ENCODE measurements at regions not wholly inside any gene's neighbourhood (a gene's known extent, or its start where the extent isn't known, plus 50 kb on each side); places are given as distances from the start of the nearest gene placed in this dataset.
"Not testable (repeated sequence)": the region's sequence is repeated elsewhere in the genome, so short reads cannot be mapped to it uniquely, and the experiment has no call there.

DNA sequence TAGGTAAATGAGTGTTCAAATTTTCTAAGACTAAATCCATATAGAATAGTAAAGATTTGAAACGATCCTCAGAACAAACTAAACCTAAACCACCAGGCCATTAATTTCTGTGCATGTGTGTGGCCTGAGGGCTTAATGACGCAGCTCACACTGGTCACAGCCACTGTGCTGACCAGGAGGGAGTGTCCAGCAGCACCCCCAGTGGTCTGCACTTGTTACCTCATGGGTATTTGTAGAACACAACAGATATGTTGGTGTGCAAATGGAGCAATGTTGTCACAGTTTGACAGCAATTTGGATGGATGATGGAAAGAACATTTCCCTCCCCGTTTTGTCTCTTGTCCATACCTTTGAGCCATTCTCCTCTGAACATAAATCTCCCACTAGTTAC lies 122.4 kb upstream of the EXOC2 start:
- no peak for DNase-seq (ENCODE audit: low read depth in 2 of 2)

DNA sequence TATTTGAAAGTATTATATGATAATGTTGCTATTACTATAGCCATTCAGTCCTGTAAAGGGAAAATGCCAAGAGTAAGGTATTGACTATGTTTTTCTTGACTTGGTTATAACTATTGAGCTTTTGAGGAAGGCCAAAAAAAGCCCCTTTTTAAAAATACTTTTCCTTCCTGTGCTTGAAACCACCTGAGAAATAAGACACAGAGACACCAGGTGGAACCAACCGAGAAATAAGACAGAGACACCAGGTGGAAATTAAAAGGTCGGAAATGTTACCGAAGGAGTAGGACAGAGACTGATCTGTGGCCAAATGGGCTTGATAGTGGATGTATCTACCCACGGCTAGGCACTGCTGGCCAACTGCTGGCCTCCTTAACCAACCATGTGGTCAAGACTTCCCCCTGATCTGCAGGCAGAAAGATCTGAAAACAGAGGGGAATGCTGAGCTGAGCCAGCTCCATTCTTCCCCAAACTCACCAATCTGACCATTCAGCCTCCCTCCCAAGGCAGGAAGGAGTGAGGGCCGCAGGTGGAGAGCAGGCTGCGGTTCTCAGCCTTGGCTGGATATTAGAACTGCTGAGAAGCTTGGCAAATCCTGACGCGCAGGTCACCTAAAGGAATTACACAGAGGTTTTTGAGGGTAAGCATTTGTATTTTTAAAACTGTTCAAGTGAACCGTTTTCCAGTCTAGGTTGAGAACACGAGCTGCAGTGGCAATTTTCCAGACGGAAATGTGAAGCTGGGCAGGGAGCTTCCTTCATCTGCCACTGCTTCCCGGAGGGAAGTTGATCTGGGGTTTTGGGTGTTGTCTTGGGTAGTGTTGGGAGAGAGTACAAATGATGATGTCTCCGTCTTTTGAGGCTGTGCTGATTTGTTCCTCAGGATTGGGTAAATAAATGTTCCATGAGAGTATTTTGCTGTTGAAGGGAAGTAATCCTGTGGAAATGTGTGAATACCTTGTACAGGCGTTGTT lies 121.7 kb upstream of the EXOC2 start:
- no peak for DNase-seq (ENCODE audit: low read depth in 2 of 2)

DNA sequence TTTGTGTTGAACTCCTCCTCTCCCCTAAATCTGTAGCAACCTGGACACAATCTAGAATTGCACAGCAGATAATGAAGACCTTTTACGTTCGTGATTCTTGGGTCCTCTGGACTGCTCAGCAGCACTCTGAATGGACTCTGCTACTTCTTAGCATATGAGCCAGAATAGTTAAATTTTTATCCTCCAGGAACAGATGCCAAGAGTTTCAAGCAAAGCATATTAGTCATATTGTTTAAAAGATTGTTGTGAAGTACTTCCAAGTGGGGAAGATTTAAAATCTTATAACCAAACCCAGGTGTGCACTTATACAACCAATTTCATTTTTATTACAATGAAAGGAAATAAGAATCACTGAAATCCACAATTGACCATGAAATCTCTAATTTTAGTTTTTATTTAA lies 118.9 kb upstream of the EXOC2 start:
- no peak for DNase-seq (ENCODE audit: low read depth in 2 of 2)

DNA sequence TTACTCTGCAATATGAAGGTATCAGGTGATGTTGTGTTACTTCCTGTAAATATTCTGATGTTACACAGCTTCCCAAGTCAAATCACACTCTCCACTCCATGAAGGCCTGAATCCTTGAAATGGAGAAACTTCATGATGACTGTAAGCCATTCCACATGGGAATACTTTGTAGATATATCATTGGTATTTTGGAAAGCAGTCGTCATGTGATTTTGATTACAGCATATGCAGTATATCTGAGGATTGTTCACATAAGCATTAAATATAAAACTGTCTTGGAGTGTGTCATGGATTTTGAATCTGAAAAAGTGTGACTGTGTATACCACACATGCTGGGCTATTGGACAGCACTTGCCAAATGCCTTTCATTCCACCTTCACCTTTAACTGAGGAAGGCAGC lies 118.3 kb upstream of the EXOC2 start:
- no peak for DNase-seq (ENCODE audit: low read depth in 2 of 2)

DNA sequence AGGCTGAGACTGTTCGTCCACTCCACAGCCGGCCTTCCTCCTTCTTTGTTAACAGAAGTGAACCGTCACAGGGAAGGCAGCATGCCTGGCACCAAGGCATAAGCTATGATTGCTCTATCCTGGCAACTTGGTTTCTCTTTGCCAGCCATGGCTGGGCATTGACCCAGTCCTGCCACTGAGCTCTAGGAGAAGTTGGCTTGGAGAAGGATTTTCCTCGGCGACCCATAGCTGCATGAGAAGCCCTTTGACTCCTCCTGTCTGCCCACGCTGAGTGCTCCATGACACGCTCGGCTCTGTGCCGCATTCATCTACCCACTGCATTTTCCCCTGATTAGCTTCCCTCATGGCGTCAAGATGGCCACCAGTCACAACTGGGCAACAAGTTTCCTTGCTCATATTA lies 111.8 kb upstream of the EXOC2 start:
- no peak for DNase-seq (ENCODE audit: low read depth in 2 of 2)

DNA sequence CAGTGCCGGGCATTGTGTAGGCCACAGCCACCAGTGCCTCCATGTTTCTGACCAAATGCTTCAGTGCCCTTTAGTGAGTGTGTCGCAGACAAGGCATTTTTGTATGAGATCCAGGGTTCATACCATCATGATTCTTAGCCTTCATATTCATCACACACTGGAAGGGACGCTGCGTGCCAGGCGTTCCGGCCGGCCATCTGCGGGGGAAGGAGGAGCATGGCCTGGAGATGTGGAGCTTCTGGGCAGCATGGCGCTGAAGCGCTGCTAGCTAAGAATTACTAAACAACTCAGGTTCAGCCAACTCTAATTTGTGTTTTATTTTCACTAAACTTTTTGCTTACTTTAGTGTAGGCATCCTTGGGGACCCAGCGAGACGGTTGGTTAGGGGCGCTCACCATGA lies 111.4 kb upstream of the EXOC2 start:
- DNase-seq (ENCODE audit: low read depth in 2 of 2): no peak

DNA sequence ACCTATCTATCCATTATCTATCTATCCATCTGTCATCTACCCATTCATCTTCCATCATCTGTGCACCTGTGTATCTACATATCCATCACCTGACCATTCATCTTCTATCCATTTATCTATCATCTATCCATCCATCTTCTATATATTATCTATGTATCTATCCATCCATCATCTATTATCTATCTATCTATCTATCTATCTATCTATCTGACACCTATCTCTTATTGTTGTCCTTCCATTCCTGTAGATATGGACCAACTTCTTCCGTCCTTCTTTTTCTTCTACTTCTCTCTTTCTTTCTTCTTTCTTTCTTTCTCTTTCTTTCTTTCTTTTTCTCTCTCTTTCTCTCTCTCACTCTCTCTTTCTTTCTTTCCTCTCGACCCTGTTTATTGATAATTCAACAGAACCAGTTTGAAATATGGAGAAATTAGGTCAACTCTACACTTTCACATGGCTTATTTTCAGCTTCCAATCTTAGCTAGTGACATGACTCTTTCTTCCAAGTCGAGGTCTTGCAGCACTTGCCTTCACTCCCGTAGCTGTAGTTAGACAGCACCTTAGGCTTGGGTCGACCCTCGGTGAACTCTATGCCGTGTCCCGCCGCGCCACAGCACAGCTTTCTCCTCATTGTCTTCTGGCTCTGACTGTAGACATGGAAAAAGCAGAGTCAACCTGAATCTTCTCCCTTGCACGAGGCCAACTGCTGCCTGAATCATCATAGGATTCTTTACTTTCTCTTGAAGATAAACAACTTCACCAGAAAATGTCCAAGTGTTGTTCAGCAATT lies 110.4 kb upstream of the EXOC2 start:
- no peak for DNase-seq (ENCODE audit: low read depth in 2 of 2)

DNA sequence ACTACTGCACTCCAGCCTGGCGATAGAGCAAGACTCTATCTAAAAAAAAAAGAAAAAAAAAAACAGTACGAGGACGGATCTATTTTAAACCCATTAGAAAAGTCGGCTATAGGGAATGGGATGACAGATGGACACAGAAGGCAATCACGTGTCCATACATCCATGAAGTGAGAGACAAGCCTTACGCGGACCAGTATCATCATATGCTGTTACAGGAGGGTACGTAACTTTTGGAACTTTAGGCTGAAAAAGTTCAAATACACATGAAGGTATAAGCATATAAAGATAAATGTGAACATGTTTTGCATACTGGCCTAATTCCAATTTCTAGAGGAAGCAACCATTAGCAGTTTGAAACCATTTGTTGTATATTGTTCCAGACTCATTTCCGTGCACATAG lies 109.8 kb upstream of the EXOC2 start:
- DNase-seq (ENCODE audit: low read depth in 2 of 2): no peak

DNA sequence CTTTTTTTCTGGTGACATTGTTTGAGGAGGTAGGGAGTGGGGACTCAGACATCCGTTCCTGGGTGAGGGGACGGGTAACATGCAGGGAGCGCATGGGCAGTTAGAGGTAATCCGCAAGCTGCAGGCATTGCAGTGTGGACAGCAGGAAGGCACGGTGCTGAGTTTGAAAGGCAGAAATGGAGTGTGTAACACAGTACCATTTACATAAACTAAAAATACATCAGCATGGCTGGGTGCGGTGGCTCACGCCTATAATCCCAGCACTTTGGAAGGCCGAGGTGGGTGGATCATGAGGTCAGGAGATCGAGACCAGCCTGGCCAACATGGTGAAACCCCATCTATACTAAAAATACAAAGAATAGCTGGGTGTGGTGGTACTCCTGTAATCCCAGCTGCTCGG lies 109.3 kb upstream of the EXOC2 start:
- not testable (repeated sequence) for DNase-seq (ENCODE audit: low read depth in 2 of 2)

DNA sequence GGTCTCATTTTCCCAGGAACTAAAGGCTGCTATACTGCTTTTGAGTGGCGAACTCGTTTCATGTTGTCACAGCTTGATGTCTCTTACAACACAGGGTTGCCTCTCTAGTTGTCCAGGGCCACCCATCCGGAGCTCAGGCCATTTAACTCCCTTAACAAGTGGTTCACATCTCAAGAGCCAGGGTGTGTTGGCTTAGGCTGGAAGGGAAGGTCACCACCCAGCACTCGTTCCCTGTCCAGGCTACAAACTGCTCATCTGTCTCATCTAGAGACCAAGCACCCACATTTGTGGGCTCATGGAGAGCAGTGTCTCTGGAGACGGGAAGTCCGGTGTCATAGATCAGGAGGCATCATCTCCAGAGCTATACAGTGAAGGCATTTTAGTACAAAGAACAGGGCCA lies 106.8 kb upstream of the EXOC2 start:
- DNase-seq (ENCODE audit: low read depth in 2 of 2): no peak

DNA sequence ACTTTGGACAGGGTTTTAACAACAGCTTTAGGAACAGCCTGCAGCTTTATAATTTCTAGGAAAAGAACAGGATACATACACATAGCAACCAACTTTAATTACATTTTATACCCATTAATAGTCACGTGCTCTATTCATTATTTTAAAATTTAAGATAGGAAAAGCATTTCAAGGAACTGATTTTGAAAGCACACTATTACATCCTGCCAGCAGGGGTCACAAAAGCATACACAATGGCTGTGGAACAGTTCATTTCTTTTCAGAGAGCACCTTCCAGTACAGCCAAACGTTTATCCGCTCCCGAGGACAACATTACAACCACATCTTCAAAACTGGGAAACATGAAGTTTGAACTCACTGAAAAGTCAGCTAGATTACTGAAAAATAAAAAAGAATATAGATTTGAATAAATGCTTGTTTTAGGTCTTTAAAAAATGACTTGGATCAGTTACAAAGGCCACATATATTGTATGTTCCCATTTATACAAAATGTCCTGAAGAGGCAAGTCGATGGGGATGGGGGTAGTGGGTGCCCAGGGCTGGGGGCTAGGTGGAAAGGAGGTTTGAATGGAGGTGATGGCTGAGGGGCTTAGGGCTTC lies 104.6 kb upstream of the EXOC2 start:
- peak; percentile 8 to 11 for DNase-seq (ENCODE audit: low read depth in 2 of 2)

DNA sequence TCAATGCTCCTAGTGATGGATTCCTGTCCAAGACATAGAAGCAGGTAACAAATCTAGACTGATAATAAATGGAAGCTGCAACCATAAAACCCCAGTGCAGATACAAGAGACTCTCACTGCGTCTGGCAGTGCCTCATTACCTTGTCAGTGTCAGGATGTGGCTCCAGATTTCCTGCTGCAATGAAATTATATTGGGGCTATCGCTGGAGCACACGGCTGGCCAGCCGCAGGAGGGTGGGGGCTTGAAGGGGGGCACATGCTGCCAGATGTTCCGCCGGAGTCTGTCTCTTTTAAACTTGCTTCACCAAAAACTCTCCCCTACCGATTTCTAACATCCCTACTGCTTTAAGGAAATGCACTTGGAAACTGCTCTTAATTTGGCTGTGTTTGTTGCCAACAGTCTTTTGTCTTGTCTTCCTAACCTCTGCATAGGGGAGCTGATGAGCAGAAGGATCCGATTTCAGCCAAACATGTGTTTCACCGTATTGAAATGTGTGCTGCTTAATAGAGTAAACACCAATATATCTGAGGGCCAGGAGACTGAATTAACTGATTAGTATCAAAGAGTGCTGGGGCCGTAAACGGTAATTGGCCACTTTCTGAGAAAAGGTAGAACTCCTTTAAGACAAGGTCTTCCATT lies 102.2 kb upstream of the EXOC2 start:
- no peak for DNase-seq (ENCODE audit: low read depth in 2 of 2)

DNA sequence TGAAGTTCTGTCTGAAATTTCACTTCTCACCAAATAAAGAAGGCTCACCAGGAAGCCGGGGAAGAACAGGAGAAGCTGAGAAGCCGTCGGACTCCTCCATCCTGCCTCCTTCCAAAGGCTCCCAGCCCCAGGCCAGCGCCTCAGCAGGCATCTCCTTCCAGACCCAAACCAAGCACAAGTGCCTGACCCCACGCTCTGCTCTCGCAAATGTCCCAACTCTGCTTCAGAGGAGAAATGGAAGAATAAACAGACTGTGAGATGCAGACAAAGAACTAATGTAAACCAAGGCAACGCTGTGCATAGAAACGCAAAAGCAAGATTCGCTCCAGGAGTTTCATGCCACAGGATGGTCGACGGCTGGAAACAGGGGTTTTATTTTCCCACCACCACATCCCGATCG lies 100.3 kb upstream of the EXOC2 start:
- no peak for DNase-seq (ENCODE audit: low read depth in 2 of 2)

DNA sequence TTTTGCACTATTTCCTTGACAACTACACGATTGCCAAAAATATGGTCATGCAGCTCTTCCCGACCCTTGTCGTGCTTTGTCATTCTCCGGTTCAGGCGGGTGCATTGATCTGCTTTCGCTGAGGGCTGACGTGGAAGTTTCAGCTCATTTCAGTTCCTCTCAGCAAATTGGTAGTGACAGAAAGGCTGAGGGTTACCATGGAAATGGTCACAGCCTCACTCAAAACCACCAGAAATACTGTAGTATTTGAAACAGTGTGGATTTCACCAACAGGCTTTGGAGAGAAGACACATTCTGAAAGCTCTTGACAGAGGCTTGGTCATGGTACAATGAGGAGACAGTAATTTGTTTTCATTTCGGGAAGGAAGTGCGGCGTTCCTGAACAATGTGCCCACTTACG lies 99.7 kb upstream of the EXOC2 start:
- DNase-seq (ENCODE audit: low read depth in 2 of 2): no peak

DNA sequence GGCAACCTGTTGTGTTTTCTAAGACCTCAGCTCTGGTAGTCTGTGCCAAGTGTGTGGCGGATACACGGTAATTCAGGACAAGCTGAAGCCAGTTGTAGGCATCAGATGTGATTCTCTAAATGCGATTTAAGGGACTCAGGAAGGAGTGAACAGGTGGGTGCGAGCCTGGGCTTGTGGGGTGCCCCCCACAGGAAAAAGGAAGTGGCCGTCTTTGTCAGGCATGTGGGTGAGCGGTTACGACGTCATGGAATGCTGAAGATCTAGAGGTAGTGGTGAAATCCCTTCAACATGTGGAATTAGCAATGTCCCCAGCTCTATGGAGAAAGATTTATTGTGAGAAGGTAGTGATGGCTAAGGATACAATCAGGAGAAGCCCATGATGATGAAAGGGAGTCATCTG lies 95.1 kb upstream of the EXOC2 start:
- DNase-seq (ENCODE audit: low read depth in 2 of 2): no peak

DNA sequence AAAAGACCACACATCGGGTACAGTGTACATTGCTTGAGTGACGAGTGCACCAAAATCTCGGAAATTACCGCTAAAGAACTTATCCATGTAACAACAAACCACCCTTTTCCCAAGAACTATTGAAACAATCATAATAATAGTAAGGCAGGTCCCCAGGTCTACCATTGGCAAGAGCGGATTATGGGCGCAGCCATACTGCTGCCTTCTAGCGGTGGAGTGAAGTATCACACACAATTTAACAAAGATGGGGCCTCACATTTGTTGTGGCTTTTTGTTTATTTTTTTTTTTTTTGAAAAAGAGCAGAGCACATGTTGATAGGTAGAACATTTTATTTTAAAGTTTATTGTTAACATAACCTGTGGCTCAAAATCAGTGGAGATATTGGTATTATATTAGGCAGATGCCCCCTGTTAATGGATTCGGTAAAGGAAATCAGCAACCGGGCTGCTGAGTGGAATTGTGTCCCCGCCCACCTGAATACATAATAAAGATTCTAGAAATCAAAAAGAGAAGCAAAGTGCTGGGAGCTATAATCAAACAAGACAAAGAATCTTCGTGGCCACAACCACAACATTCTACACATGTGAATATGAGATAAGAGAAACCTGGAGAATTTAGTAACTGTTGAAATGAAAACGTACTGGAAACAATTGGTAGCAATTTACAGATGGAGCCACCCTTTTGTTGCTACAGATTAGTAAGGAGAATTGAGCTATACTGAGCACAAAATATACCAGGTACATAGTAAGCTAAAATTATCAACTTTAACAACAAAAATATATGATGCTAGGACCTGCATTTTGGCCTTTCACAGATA lies 94.2 kb upstream of the EXOC2 start:
- no peak for DNase-seq (ENCODE audit: low read depth in 2 of 2)

DNA sequence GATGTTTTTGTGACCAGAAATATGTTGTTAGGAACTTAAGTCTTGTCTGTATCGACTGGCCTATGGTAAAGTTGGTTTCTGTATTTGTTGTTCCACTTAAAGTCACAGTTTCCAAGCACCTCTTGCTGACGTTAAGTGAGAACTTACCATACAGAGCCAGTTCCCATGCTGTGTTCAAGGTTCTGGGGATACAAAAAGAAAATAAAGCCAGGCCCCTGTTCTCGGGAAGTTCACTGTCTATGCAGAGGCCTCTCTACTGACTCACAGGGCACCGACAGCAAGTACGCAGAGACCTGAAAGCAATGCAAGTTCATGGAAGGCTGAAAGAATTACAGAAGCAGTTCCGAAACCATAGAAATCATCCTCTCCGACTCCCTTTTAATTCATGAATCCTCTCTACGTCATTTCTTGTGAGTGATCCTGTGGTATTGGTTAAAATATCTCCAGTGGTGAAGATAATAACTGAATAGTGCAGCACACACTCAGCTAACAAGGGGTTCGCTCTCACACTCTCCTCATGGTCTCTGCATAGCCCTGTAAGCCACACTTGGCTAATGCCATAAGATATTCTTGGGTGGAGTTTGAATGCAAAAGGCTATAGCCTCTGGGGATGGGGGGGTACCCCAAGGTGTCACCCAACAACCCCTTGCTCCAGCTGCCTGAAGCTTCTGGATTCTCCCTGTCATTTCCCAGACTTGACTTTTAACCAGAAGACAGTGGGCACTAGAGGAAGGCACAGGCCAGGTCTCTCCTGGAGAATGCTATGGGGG lies 91.2 kb upstream of the EXOC2 start:
- DNase-seq (ENCODE audit: low read depth in 2 of 2): no peak

DNA sequence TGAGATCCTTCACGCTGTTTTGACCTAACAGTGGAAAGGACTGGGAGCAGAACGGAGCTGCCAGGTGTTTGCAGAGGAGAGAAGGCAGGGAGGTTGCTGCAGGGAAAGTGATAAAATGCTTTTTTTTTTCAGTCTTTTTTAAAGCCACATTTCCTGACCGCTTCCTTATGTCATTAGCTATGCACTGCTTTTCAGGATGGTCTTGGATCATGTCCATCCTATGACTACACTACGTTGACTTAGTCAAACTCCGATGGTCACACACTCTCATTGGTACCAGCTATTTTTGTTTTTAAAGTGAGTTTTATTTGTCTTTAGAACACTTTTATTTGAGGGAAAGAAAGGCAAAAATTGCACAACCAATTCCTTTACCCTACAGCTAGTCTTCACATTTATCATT lies 89.2 kb upstream of the EXOC2 start:
- no peak for DNase-seq (ENCODE audit: low read depth in 2 of 2)

DNA sequence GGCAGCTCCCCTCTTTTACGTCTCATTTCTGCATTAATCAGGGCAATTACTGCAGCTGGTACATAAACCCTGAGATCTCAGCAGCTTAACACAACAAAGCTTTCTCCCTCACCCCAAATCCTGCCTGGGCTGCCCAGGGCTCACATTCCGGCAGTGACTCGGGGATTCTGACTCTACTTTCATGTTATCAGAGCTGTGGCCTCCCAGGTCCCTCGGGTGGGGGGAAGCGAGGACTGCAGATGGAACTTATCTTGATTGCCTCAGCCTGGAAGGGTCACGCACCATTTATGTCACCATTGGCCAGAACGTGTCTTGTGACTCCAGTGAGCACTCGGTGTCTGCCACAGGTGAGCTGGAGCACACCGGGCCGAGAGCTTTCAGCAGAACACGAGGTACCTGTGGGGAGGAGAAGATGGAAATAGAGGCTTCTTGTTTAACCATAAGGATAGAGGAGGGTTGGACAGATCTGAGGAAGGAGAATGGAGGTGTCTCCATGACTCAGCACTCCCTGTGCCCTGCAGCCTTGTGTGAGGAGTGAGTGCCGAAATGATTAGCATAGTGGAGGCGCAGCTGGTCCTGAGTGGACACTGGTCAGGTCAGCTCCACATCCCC lies 88.5 kb upstream of the EXOC2 start:
- no peak for DNase-seq (ENCODE audit: low read depth in 2 of 2)

DNA sequence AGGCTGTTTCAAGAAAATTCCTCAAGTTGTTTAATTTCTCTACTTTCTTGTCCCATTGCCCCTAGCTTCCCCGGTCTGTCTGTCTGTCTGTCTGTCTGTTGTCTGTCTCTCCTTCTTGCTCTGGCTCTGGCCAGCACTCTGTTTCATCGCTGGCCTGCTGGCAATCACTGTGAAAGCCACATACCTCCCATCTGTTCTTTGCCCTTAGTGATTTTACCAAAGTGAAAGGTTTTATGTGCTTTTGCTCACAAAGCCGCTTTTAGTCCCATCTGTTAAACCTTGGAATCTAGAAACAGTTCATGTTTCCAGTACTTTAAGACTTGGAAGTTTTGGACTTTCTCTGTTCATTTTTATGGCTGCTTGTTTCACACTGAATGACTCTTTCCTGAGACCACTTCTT lies 87.8 kb upstream of the EXOC2 start:
- DNase-seq (ENCODE audit: low read depth in 2 of 2): no peak

Measured in fibroblast of skin of left biceps (primary cell).